D721Med (cell line): ENCODE measurements at regions not wholly inside any gene's neighbourhood (a gene's known extent, or its start where the extent isn't known, plus 50 kb on each side); places are given as distances from the start of the nearest gene placed in this dataset.

Experiments used
- DNase-seq: peaks from one replicate; pipeline ENCODE4 v3.0.0; 2011; ENCODE audit warnings: low spot score; ENCODE audit not compliant: insufficient read length
- FAIRE-seq: peaks from 2 replicates; lab custom pipeline; 2011; peaks lifted over from hg19 to GRCh38; lab: Jason Lieb, UNC
- CTCF ChIP-seq: IDR thresholded peaks from 2 replicates; pipeline ENCODE4 v1.5.1; 2012; ENCODE audit warnings: mild to moderate bottlenecking, control low read depth; ENCODE audit not compliant: insufficient read depth; ENCODE audit errors: missing control alignments

DNA sequence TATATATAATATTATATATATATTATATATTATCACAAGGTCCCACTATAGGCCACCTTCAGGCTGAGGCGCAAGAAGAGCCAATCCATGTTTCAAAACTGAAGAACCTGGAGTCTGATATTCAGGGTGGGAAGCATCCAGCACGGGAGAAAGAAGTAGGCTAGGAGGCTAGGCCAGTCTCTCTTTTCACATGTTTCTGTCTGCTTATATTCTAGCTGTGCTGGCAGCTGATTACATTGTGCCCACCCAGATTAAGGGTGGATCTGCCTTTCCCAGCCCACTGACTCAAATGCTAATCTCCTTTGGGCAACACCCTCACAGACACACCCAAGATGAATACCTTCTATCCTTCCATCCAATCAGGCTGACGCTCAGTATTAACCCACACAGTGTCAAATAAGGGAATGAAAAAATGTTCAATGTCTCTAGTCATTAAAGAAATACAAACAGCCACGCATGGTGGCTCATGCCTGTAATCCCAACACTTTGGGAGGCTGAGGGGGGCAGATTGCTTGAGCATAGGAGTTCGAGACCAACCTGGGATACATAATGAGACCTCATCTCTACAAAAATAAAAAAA is 135.4 kb upstream of the PCBD1 start:
- DNase-seq = no peak
- FAIRE-seq = no peak
- no peak for TF ChIP-seq CTCF

DNA sequence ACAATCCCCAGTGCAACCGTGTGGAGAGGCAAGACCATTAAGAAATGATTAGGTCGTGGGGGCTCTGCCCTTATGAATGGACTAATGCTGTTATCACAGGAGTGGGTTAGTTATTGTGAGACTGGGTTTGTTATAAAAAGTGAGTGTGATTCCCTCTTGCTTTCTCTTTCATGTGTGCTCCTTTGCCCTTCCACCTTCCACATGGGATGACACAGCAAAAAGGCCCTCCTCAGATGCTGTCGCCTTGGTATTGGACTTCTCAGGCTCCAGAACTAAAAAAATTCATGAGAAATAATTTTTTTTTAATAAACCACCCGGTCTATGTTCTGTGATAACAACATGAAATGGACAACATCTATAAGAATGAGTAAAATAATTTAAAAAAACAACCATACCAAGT is 136.1 kb upstream of the PCBD1 start:
- FAIRE-seq (no peak), DNase-seq (no peak)
- TF ChIP-seq CTCF = no peak

DNA sequence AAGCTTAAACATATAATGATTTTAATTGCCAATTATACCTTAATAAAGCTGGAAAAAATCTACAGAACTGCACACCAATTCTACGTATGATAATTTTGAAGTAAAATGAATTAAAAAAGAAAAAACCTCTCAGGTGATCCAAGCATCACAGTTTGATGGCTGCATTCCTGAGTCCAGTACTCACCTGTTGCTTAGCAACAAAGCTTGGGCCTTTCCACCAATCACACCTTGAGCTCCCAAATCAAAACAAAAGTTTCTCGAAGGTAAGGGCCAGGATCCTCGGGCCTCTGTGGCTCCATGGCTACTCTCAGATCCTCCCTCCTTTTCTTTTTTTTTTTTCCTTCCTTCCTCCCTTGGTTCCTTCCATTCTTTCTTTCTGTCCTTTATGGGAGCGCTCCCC is 137.2 kb upstream of the PCBD1 start:
- no peak for DNase-seq
- FAIRE-seq = no peak
- no peak for TF ChIP-seq CTCF

- no peak for TF ChIP-seq CTCF
- no peak for DNase-seq
- no peak for FAIRE-seq
Measured at GRCh38 chr10:71028066-71028465, 139.7 kb upstream of the PCBD1 start.

DNA sequence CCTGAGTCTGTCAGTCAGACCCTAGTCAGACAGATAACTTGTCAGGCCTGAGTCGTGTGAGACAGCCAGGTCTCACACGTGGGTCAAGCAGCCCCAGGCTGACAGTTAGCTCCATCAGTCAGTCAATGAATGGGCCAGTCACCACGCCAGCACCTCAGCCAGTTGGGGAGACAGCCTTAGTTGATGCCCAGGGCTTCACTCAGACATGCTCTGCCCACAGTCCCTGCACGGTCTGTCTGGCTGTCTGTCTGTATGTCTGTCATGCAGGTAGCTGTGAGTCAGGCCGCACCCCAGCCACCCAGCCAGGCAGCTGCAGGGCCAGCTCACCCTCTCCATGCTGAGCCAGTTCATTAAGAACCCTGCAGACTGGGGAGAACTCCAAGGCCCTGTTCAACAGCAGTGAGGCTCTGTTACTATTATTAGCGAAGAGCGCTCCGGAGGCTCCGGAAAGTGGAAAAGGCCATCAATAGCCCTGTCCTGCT is 141.1 kb upstream of the PCBD1 start:
- TF ChIP-seq CTCF = no peak
- DNase-seq (no peak), FAIRE-seq (no peak)

DNA sequence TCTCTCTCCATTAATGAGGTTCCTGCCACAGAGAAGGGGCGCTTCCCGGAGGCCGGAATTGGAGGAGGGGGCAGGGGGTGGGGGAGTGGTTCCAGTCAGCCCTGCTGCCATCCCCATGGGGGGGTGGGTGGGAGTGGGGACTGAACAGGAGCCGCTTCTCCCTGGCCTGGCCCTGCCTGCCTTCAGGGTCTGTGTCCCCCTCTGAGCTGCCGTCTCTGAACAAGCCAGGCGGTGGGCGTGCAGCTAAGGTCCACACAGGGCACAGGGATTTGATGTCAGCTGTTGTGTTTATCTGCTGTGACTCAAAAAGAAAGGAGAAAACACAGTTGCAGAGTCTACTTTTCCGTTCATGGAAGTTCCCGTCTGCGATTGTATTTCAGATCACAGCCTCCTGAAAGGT is 141.5 kb upstream of the PCBD1 start:
- DNase-seq = no peak
- no peak for FAIRE-seq
- no peak for TF ChIP-seq CTCF

DNA sequence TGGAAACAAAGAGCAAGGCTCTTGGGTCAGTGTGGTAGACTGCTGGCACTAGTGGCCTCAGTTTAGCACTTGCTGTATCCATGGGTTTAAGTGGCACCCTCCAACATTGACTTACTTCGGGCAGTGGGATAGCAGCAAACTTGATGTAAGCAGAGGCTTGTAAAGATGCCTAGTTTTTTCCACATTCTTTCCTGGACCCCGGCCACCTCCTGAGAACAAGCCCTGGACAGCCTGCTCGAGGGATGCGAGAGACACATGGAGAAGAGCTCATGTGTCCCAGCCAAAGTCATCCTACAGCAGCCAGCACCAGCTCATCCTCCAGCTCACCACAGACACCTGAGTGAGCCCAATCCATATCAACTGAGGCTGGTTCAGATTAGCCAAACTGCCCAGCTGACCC is 142.7 kb upstream of the PCBD1 start:
- TF ChIP-seq CTCF = no peak
- FAIRE-seq (no peak), DNase-seq (no peak)
